SK-N-SH (cell line): ENCODE measurements at regions not wholly inside any gene's neighbourhood (a gene's known extent, or its start where the extent isn't known, plus 50 kb on each side); places are given as distances from the start of the nearest gene placed in this dataset.

Source experiments
- CTCF ChIA-PET: fragments of 300-600, 350-600 bp; formaldehyde crosslinking; extraction: SDS; loops from one replicate; lab custom pipeline; 2021; lab: Yijun Ruan, JAX
- POLR2A ChIA-PET: fragments of 350-600 bp; sonication (Branson Sonifier 250); formaldehyde crosslinking; extraction: SDS; loops from one replicate; lab custom pipeline; 2020; ENCODE audit warnings: antibody characterized with exemption, inconsistent platforms; lab: Yijun Ruan, JAX
- DNase-seq: peaks from one replicate; pipeline ENCODE4 v3.0.0; 2012
- H2AFZ ChIP-seq: fragments of 200-600 bp; sonication (generic); 2 replicates; pipeline ENCODE4 v1.8.1; 2016; ENCODE audit warnings: antibody characterized with exemption, mild to moderate bottlenecking, low read depth
- H3F3A ChIP-seq: fragments of 200-600 bp; sonication (generic); replicated peaks from 2 replicates; pipeline ENCODE3; 2016; ENCODE audit warnings: antibody characterized with exemption, mild to moderate bottlenecking; ENCODE audit not compliant: insufficient read depth
- H3K27ac ChIP-seq, 2 experiments: fragments of 200-500 bp in 1 of 2; fragments of 200-600 bp in 1 of 2; sonication (Bioruptor generic) in 1 of 2; sonication (generic), shearing (Covaris generic) in 1 of 2; 2 replicates each; pipeline versions ENCODE4 v1.5.1 to v1.6.1; 2014 to 2016; ENCODE audit warnings: low read depth in 2 of 2, inconsistent platforms in 1 of 2, low read length in 1 of 2, mild to moderate bottlenecking in 1 of 2, mixed read lengths in 1 of 2
- H3K27me3 ChIP-seq: fragments of 200-600 bp; sonication (generic), shearing (Covaris generic); 2 replicates; pipeline ENCODE4 v1.6.1; 2016; ENCODE audit warnings: mixed run types; ENCODE audit not compliant: insufficient read depth
- H3K36me3 ChIP-seq, 2 experiments: fragments of 200-500 bp in 1 of 2; fragments of 200-600 bp in 1 of 2; sonication (Bioruptor generic) in 1 of 2; sonication (generic) in 1 of 2; replicated peaks in 1 of 2; 2 replicates each; pipeline versions ENCODE3 to v1.5.1; 2014 to 2016; ENCODE audit warnings: low read length in 1 of 2, mild to moderate bottlenecking in 1 of 2; ENCODE audit not compliant: insufficient read depth in 2 of 2, control insufficient read depth in 1 of 2
- H3K4me1 ChIP-seq, 2 experiments: fragments of 200-500 bp in 1 of 2; fragments of 200-600 bp in 1 of 2; sonication (Bioruptor generic) in 1 of 2; sonication (generic), shearing (Covaris generic) in 1 of 2; 2 replicates each; pipeline versions ENCODE4 v1.5.1 to v1.6.1; 2014 to 2016; ENCODE audit warnings: low read depth in 1 of 2, low read length in 1 of 2, mixed run types in 1 of 2; ENCODE audit not compliant: insufficient read depth in 2 of 2, control insufficient read depth in 1 of 2
- H3K4me2 ChIP-seq: fragments of 200-600 bp; sonication (generic), shearing (Covaris generic); 2 replicates; pipeline ENCODE4 v1.6.1; 2017; ENCODE audit warnings: mixed run types
- H3K4me3 ChIP-seq, 2 experiments: fragments of 200-500 bp in 1 of 2; fragments of 200-600 bp in 1 of 2; sonication (Bioruptor generic) in 1 of 2; sonication (generic), shearing (Covaris generic) in 1 of 2; 2 replicates each; pipeline versions ENCODE4 v1.5.1 to v1.8.1; 2014 to 2016; ENCODE audit warnings: low read depth in 2 of 2, inconsistent platforms in 1 of 2, low read length in 1 of 2, mild to moderate bottlenecking in 1 of 2, mixed read lengths in 1 of 2, moderate library complexity in 1 of 2
- H3K79me2 ChIP-seq: fragments of 200-600 bp; sonication (generic); 2 replicates; pipeline ENCODE4 v1.8.1; 2017; ENCODE audit warnings: mild to moderate bottlenecking; ENCODE audit not compliant: insufficient read depth
- H3K9ac ChIP-seq: fragments of 200-600 bp; sonication (generic); 2 replicates; pipeline ENCODE4 v1.6.1; 2017; ENCODE audit warnings: mixed run types
- H3K9me2 ChIP-seq: fragments of 200-600 bp; sonication (generic); 2 replicates; pipeline ENCODE4 v1.6.1; 2017; ENCODE audit warnings: mixed run types
- H3K9me3 ChIP-seq: fragments of 200-600 bp; sonication (generic); 2 replicates; pipeline ENCODE4 v1.6.1; 2017; ENCODE audit warnings: mixed run types, mild to moderate bottlenecking, moderate library complexity
- H4K20me1 ChIP-seq: fragments of 200-600 bp; sonication (generic); 2 replicates; pipeline ENCODE4 v1.6.1; 2017; ENCODE audit warnings: mild to moderate bottlenecking, mixed run types; ENCODE audit not compliant: insufficient read depth
- CHD2 ChIP-seq: fragments of 150-350 bp; IDR thresholded peaks from 2 replicates; pipeline ENCODE4 v1.6.1; 2018; ENCODE audit warnings: low read length; ENCODE audit not compliant: partially characterized antibody
- ELF1 ChIP-seq: IDR thresholded peaks from 2 replicates; pipeline ENCODE4 v1.4.0; 2012
- EP300 ChIP-seq, 2 experiments: IDR thresholded peaks; 2 replicates each; pipeline versions ENCODE4 v1.4.0 to v1.6.1; 2012; ENCODE audit warnings: borderline replicate concordance in 1 of 2, low read depth in 1 of 2, low read length in 1 of 2
- EZH2phosphoT487 ChIP-seq: fragments of 200-600 bp; sonication (generic); IDR thresholded peaks from 2 replicates; pipeline ENCODE4 v1.6.1; 2017; ENCODE audit warnings: low read depth, mixed run types, mild to moderate bottlenecking, antibody characterized with exemption, moderate library complexity, borderline replicate concordance
- GATA2 ChIP-seq: sonication (generic); formaldehyde crosslinking; IDR thresholded peaks from 2 replicates; pipeline ENCODE4 v1.5.0; 2020; ENCODE audit warnings: mild to moderate bottlenecking, missing genetic modification reagents
- MEF2A ChIP-seq: IDR thresholded peaks from 2 replicates; pipeline ENCODE4 v1.4.0; 2012; ENCODE audit warnings: low read depth, borderline replicate concordance
- POLR2AphosphoS5 ChIP-seq: IDR thresholded peaks from 2 replicates; pipeline ENCODE4 v1.6.1; 2012; ENCODE audit warnings: low read depth, low read length
- RAD21 ChIP-seq: IDR thresholded peaks from 2 replicates; pipeline ENCODE4 v1.6.1; 2012; ENCODE audit warnings: mild to moderate bottlenecking, low read length
- RCOR1 ChIP-seq: fragments of 150-350 bp; IDR thresholded peaks from 2 replicates; pipeline ENCODE4 v1.6.1; 2017; ENCODE audit warnings: antibody characterized with exemption, low read length
- RFX5 ChIP-seq: IDR thresholded peaks from 2 replicates; pipeline ENCODE4 v1.6.1; 2012; ENCODE audit warnings: mild to moderate bottlenecking, improper control_type of control experiment, low read length
- RXRA ChIP-seq: IDR thresholded peaks from 2 replicates; pipeline ENCODE4 v1.4.0; 2012; ENCODE audit warnings: low read depth, mild to moderate bottlenecking, borderline replicate concordance
- SMC3 ChIP-seq: IDR thresholded peaks from 2 replicates; pipeline ENCODE4 v1.6.1; 2012; ENCODE audit warnings: low read depth, low read length, improper control_type of control experiment
- TEAD4 ChIP-seq: IDR thresholded peaks from 2 replicates; pipeline ENCODE4 v1.4.0; 2012; ENCODE audit warnings: mild to moderate bottlenecking, borderline replicate concordance; ENCODE audit not compliant: insufficient read depth
- WGBS: methylation state at CpG from one replicate; pipeline ENCODE4 v1.1.6; 2017; ENCODE audit warnings: low lambda C conversion rate; 5-methylcytosine and 5-hydroxymethylcytosine counted together
- TF ChIP-seq, protein P1 (sequence below): IDR thresholded peaks from 2 replicates; pipeline ENCODE4 v1.4.0; 2012; ENCODE audit warnings: low read depth, borderline replicate concordance
- TF ChIP-seq, protein P2 (sequence below): fragments of 150-350 bp; IDR thresholded peaks from 2 replicates; pipeline ENCODE4 v1.6.1; 2017; ENCODE audit warnings: antibody characterized with exemption, low read length, low read depth, borderline replicate concordance
- TF ChIP-seq, protein P3 (sequence below): IDR thresholded peaks from 2 replicates; pipeline ENCODE4 v1.6.1; 2012; ENCODE audit warnings: mild to moderate bottlenecking, low read depth, low read length, moderate library complexity
- TF ChIP-seq, protein P4 (sequence below): IDR thresholded peaks from 2 replicates; pipeline ENCODE4 v1.4.0; 2012; ENCODE audit warnings: low read depth, borderline replicate concordance
- TF ChIP-seq, protein P5 (sequence below): IDR thresholded peaks from 2 replicates; pipeline ENCODE4 v1.4.0; 2012; ENCODE audit warnings: low read depth

DNA sequence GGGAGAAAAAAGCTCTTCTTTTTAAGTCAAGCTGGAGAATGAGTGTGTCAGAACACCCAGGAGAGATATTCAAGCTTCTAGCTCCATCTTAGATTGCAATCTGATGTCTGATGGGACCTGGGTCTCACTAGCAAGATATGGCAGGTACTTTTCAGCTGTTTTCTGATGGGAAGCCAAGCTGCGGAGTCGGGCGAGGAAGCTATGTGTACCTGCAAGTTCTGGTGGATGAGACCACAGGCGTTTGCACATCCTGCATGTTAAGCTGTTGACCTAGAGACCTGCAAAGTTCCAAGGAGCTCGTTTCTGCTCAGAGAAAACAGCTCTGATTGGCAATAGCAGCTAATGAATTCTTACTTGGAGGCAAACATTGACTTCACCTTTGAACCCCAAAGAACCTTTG lies 167.3 kb upstream of the GATB start:
- 60% methylated on average over 5 of the region's 5 CpGs for WGBS

More for the DNA sequence above, 167.3 kb upstream of the GATB start:
- H3K79me2 ChIP-seq = no peaks in the 10 kb centered on the region
- no peak for DNase-seq
- H2AFZ ChIP-seq = no peak overlapping the region
- H3K4me3 ChIP-seq = no peak overlapping the region
- CTCF ChIA-PET = no interaction called here
- H3K4me2 ChIP-seq = no peak overlapping the region
- no peaks in the 10 kb centered on the region for H3K36me3 ChIP-seq
- no peaks in the 10 kb centered on the region; a peak in 1 of 4 replicates for H3K4me1 ChIP-seq
- no peaks in the 10 kb centered on the region for H3F3A ChIP-seq
- TF ChIP-seq MEF2A = no peak
- TF ChIP-seq GATA2 (CRISPR knock-in tag) = no peak
- TF ChIP-seq RCOR1 = no peak
- no peak for TF ChIP-seq RXRA
- TF ChIP-seq POLR2AphosphoS5 = no peak
- TF ChIP-seq, protein P1, sequence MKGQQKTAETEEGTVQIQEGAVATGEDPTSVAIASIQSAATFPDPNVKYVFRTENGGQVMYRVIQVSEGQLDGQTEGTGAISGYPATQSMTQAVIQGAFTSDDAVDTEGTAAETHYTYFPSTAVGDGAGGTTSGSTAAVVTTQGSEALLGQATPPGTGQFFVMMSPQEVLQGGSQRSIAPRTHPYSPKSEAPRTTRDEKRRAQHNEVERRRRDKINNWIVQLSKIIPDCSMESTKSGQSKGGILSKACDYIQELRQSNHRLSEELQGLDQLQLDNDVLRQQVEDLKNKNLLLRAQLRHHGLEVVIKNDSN = no peak
- no peak for TF ChIP-seq RFX5
- no peak for TF ChIP-seq EZH2phosphoT487
- TF ChIP-seq, protein P2, sequence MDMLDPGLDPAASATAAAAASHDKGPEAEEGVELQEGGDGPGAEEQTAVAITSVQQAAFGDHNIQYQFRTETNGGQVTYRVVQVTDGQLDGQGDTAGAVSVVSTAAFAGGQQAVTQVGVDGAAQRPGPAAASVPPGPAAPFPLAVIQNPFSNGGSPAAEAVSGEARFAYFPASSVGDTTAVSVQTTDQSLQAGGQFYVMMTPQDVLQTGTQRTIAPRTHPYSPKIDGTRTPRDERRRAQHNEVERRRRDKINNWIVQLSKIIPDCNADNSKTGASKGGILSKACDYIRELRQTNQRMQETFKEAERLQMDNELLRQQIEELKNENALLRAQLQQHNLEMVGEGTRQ = no peak
- TF ChIP-seq ELF1 = no peak
- TF ChIP-seq SMC3 = no peak
- TF ChIP-seq, protein P3, sequence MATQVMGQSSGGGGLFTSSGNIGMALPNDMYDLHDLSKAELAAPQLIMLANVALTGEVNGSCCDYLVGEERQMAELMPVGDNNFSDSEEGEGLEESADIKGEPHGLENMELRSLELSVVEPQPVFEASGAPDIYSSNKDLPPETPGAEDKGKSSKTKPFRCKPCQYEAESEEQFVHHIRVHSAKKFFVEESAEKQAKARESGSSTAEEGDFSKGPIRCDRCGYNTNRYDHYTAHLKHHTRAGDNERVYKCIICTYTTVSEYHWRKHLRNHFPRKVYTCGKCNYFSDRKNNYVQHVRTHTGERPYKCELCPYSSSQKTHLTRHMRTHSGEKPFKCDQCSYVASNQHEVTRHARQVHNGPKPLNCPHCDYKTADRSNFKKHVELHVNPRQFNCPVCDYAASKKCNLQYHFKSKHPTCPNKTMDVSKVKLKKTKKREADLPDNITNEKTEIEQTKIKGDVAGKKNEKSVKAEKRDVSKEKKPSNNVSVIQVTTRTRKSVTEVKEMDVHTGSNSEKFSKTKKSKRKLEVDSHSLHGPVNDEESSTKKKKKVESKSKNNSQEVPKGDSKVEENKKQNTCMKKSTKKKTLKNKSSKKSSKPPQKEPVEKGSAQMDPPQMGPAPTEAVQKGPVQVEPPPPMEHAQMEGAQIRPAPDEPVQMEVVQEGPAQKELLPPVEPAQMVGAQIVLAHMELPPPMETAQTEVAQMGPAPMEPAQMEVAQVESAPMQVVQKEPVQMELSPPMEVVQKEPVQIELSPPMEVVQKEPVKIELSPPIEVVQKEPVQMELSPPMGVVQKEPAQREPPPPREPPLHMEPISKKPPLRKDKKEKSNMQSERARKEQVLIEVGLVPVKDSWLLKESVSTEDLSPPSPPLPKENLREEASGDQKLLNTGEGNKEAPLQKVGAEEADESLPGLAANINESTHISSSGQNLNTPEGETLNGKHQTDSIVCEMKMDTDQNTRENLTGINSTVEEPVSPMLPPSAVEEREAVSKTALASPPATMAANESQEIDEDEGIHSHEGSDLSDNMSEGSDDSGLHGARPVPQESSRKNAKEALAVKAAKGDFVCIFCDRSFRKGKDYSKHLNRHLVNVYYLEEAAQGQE = no peak
- TF ChIP-seq, protein P4, sequence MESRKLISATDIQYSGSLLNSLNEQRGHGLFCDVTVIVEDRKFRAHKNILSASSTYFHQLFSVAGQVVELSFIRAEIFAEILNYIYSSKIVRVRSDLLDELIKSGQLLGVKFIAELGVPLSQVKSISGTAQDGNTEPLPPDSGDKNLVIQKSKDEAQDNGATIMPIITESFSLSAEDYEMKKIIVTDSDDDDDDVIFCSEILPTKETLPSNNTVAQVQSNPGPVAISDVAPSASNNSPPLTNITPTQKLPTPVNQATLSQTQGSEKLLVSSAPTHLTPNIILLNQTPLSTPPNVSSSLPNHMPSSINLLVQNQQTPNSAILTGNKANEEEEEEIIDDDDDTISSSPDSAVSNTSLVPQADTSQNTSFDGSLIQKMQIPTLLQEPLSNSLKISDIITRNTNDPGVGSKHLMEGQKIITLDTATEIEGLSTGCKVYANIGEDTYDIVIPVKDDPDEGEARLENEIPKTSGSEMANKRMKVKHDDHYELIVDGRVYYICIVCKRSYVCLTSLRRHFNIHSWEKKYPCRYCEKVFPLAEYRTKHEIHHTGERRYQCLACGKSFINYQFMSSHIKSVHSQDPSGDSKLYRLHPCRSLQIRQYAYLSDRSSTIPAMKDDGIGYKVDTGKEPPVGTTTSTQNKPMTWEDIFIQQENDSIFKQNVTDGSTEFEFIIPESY = no peak
- TF ChIP-seq EP300 (IDR thresholded peaks at IDR 0.05; ENCODE audit: borderline replicate concordance in 1 of 2, low read depth in 1 of 2, low read length in 1 of 2) = no peak
- TF ChIP-seq RAD21 = no peak
- TF ChIP-seq, protein P5, sequence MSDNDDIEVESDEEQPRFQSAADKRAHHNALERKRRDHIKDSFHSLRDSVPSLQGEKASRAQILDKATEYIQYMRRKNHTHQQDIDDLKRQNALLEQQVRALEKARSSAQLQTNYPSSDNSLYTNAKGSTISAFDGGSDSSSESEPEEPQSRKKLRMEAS = no peak
- TF ChIP-seq TEAD4 = no peak
- TF ChIP-seq CHD2 = no peak
- TF ChIP-seq, all 33 proteins: peak for 0
- H3K27me3 ChIP-seq = peaks cover 6% of the 10 kb centered on the region; the same call in 1 of the 2 replicates
- H3K27ac ChIP-seq = no peak overlapping the region
- no peak overlapping the region for H3K9ac ChIP-seq
- no peaks in the 10 kb centered on the region for H3K9me2 ChIP-seq
- H4K20me1 ChIP-seq = no peaks in the 10 kb centered on the region
- POLR2A ChIA-PET = no interaction called here
- H3K9me3 ChIP-seq = no peaks in the 10 kb centered on the region
